Osteoblast (primary cell): ENCODE measurements at regions not wholly inside any gene's neighbourhood (a gene's known extent, or its start where the extent isn't known, plus 50 kb on each side); places are given as distances from the start of the nearest gene placed in this dataset.

Experiments
- DNase-seq: peaks from one replicate; pipeline ENCODE4 v3.0.0; 2011; ENCODE audit warnings: low spot score, mixed read lengths; ENCODE audit not compliant: insufficient read length; ENCODE audit errors: missing footprints
- H2AFZ ChIP-seq: 2 replicates; pipeline ENCODE4 v1.6.0; 2011; ENCODE audit warnings: mild to moderate bottlenecking, low read length
- H3K27ac ChIP-seq: 2 replicates; pipeline ENCODE4 v1.5.1; 2011; ENCODE audit warnings: mild to moderate bottlenecking, low read depth, low read length, moderate library complexity
- H3K27me3 ChIP-seq: 2 replicates; pipeline ENCODE4 v1.6.0; 2012; ENCODE audit warnings: mild to moderate bottlenecking, control low read depth, inconsistent platforms, low read length, moderate library complexity; ENCODE audit not compliant: insufficient read depth
- H3K36me3 ChIP-seq: 2 replicates; pipeline ENCODE4 v1.5.1; 2011; ENCODE audit warnings: mild to moderate bottlenecking, low read length, control low read depth, moderate library complexity; ENCODE audit not compliant: insufficient read depth
- H3K4me1 ChIP-seq: 2 replicates; pipeline ENCODE4 v1.5.1; 2011; ENCODE audit warnings: mild to moderate bottlenecking, low read length, control low read depth, moderate library complexity; ENCODE audit not compliant: insufficient read depth
- H3K4me2 ChIP-seq: 2 replicates; pipeline ENCODE4 v1.6.0; 2011; ENCODE audit warnings: mild to moderate bottlenecking, low read length; ENCODE audit not compliant: insufficient read depth
- H3K4me3 ChIP-seq: fragments of 200-600 bp; sonication (generic); 3 replicates; pipeline ENCODE4 v1.5.1; 2012; ENCODE audit warnings: mild to moderate bottlenecking, low read length, inconsistent platforms; ENCODE audit not compliant: insufficient read depth
- H3K79me2 ChIP-seq: 2 replicates; pipeline ENCODE4 v1.6.0; 2012; ENCODE audit warnings: mild to moderate bottlenecking, low read length, control low read depth, inconsistent platforms; ENCODE audit not compliant: insufficient read depth
- H3K9me3 ChIP-seq: 2 replicates; pipeline ENCODE4 v1.5.1; 2011; ENCODE audit warnings: low read depth, low read length, control low read depth
- H4K20me1 ChIP-seq: 2 replicates; pipeline ENCODE4 v1.6.0; 2012; ENCODE audit warnings: mild to moderate bottlenecking, low read length, control low read depth; ENCODE audit not compliant: insufficient read depth
- CTCF ChIP-seq: IDR thresholded peaks from 2 replicates; pipeline ENCODE4 v1.5.1; 2011; ENCODE audit warnings: mild to moderate bottlenecking, low read depth, low read length, moderate library complexity; ENCODE audit errors: extremely low read depth

- no peak overlapping the region for H3K27ac ChIP-seq
- H3K4me1 ChIP-seq: no peaks in the 10 kb centered on the region
- no peak overlapping the region for H2AFZ ChIP-seq
- H3K9me3 ChIP-seq: peaks cover 5% of the 10 kb centered on the region
- H3K4me3 ChIP-seq: no peak overlapping the region
- H3K36me3 ChIP-seq: no peaks in the 10 kb centered on the region
- H3K4me2 ChIP-seq: no peak overlapping the region
- no peaks in the 10 kb centered on the region for H4K20me1 ChIP-seq
- no peak for DNase-seq
- no peaks in the 10 kb centered on the region for H3K79me2 ChIP-seq
- no peak for TF ChIP-seq CTCF
- H3K27me3 ChIP-seq: no peaks in the 10 kb centered on the region
These were observed 285.7 kb downstream of the FGFR2 start for GRCh38 chr10:121312587-121312986.

- H3K4me1 ChIP-seq: no peaks in the 10 kb centered on the region
- H4K20me1 ChIP-seq: no peaks in the 10 kb centered on the region
- H2AFZ ChIP-seq: no peak overlapping the region
- TF ChIP-seq CTCF: no peak
- H3K79me2 ChIP-seq: no peaks in the 10 kb centered on the region
- no peak overlapping the region for H3K4me3 ChIP-seq
- no peaks in the 10 kb centered on the region for H3K27me3 ChIP-seq
- H3K4me2 ChIP-seq: no peak overlapping the region
- H3K36me3 ChIP-seq: no peaks in the 10 kb centered on the region
- no peak overlapping the region for H3K27ac ChIP-seq
- no peak for DNase-seq
- peaks cover 2% of the 10 kb centered on the region for H3K9me3 ChIP-seq
These were observed 284.9 kb downstream of the FGFR2 start for GRCh38 chr10:121313119-121313875.

DNA sequence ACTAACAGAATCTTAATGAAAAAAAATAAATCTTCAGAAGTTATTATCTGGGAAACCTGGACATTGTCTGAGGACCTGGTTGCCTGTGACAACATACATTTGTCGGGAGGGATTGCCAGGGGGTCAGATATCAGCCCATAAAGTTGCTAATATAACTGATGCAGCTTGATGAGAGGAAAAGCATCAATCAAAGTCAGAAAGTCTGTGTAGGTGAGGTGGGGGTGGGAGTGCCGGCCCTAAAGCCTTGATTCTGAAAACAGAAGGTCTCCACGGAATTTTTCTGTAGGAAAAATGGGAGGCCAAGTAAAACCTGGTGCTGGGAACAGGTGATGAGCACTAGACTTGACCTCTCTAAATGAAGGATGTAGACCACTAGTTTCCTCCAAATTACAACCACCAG is 281.8 kb downstream of the FGFR2 start:
- no peak overlapping the region for H3K4me2 ChIP-seq
- H3K4me1 ChIP-seq: no peaks in the 10 kb centered on the region
- no peaks in the 10 kb centered on the region for H3K9me3 ChIP-seq
- no peak overlapping the region for H3K27ac ChIP-seq
- H3K79me2 ChIP-seq: no peaks in the 10 kb centered on the region
- no peaks in the 10 kb centered on the region for H3K36me3 ChIP-seq
- TF ChIP-seq CTCF: no peak
- no peaks in the 10 kb centered on the region for H3K27me3 ChIP-seq
- no peaks in the 10 kb centered on the region for H4K20me1 ChIP-seq
- no peak overlapping the region for H2AFZ ChIP-seq
- no peak for DNase-seq
- H3K4me3 ChIP-seq: no peak overlapping the region

GRCh38 chr10:121317374-121317773 is 280.9 kb downstream of the FGFR2 start:
- Histone ChIP-seq H3K79me2 (no peaks in the 10 kb centered on the region), H3K4me1 (no peaks in the 10 kb centered on the region), H3K4me2 (no peak overlapping the region), H3K27ac (no peak overlapping the region), H3K9me3 (no peaks in the 10 kb centered on the region), H4K20me1 (no peaks in the 10 kb centered on the region), H3K4me3 (no peak overlapping the region), H3K36me3 (no peaks in the 10 kb centered on the region), H3K27me3 (no peaks in the 10 kb centered on the region), H2AFZ (no peak overlapping the region)
- no peak for DNase-seq
- TF ChIP-seq CTCF: no peak
